Mucosa of descending colon (tissue), 3 donors: ENCODE measurements at regions not wholly inside any gene's neighbourhood (a gene's known extent, or its start where the extent isn't known, plus 50 kb on each side); places are given as distances from the start of the nearest gene placed in this dataset.

Source experiments
- ATAC-seq: fragments of 200-7000 bp; cut with Tn5 transposase; one replicate; pipeline ENCODE4 v1.9.1; 2020; ENCODE audit warnings: mild to moderate bottlenecking, moderate library complexity
- DNase-seq, 3 donors: peaks; one replicate each; pipeline ENCODE4 v3.0.0-alpha.2; 2020
- H3K36me3 ChIP-seq: fragments of 200-600 bp; one replicate; pipeline ENCODE4 v1.8.0; 2021; ENCODE audit warnings: low read depth, mild to moderate bottlenecking
- H3K4me1 ChIP-seq: fragments of 200-600 bp; one replicate; pipeline ENCODE4 v1.8.0; 2021; ENCODE audit warnings: low read depth, mild to moderate bottlenecking
- H3K4me3 ChIP-seq: fragments of 200-600 bp; one replicate; pipeline ENCODE4 v1.8.0; 2021; ENCODE audit warnings: mild to moderate bottlenecking
- H3K9me3 ChIP-seq: fragments of 200-600 bp; one replicate; pipeline ENCODE4 v1.8.0; 2021; ENCODE audit warnings: mild to moderate bottlenecking
- intact Hi-C, 2 donors: fragments of 100-400 bp; cut with DNase I in 1 of 2; cut with micrococcal nuclease in 1 of 2; formaldehyde crosslinking; loops; one replicate each; pipeline versions ENCODE4 v1.11.0 to v1.11.1; 2022; cut with DNase I, micrococcal nuclease
- TF ChIP-seq, protein P1 (sequence below): fragments of 200-600 bp; IDR thresholded peaks from one replicate; pipeline ENCODE4 v1.8.0; 2022; ENCODE audit warnings: antibody characterized with exemption, mild to moderate bottlenecking
- donor health status: DM: no; HTN: no; CAD: no; lungs with moderate emphysema.
- donor health status: DM: no; HTN: no; CAD: no.
- donor health status: DM: no; HTN: yes; CAD: no.

DNA sequence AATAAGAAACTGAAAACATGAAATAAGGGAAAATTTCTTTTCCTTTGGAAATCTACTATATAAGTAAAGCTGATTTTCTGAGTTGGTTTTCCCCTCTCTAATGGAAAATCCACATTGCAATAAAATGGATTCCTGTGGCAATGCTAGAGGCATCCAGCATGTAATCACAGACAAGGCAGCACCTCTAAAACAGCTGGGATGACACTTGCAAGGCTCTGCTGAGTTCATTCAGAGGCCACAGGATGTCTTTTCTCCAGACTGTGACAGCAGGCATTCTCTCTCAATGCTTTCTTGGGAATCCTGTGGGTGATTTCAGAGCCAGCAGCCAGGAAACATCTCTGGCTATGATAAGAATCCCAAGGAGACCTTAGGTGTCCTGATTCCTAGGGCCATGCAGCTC is 201.3 kb upstream of the BLID start:
- TF ChIP-seq, protein P1, sequence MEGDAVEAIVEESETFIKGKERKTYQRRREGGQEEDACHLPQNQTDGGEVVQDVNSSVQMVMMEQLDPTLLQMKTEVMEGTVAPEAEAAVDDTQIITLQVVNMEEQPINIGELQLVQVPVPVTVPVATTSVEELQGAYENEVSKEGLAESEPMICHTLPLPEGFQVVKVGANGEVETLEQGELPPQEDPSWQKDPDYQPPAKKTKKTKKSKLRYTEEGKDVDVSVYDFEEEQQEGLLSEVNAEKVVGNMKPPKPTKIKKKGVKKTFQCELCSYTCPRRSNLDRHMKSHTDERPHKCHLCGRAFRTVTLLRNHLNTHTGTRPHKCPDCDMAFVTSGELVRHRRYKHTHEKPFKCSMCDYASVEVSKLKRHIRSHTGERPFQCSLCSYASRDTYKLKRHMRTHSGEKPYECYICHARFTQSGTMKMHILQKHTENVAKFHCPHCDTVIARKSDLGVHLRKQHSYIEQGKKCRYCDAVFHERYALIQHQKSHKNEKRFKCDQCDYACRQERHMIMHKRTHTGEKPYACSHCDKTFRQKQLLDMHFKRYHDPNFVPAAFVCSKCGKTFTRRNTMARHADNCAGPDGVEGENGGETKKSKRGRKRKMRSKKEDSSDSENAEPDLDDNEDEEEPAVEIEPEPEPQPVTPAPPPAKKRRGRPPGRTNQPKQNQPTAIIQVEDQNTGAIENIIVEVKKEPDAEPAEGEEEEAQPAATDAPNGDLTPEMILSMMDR: no peak
- H3K36me3 ChIP-seq: no peaks in the 10 kb centered on the region
- intact Hi-C loops: no loop called here
- H3K4me3 ChIP-seq: no peak overlapping the region
- H3K4me1 ChIP-seq: no peaks in the 10 kb centered on the region
- DNase-seq (peak in 1 of 3 donors; percentile 11), ATAC-seq (no peak)
- no peaks in the 10 kb centered on the region for H3K9me3 ChIP-seq

DNA sequence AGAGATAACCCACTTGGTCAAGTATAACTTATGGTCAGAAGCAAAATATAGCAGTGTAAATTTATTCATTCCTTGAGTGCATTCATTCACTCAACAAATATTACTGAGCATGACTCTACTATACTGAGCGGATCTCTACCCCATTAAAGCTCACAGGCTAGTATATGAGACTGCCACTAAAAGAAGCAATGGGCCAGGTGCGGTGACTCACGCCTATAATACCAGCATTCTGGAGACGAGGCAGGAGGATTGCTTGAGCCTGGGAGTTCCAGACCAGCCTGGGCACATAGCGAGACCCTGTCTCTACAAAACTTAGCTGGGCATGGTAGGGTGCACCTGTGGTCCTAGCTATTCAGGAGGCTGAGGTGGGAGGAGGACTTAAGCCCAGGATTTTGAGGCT is 197.6 kb upstream of the BLID start:
- H3K4me1 ChIP-seq: no peaks in the 10 kb centered on the region
- TF ChIP-seq, protein P1: no peak
- H3K9me3 ChIP-seq: no peaks in the 10 kb centered on the region
- ATAC-seq (no peak), DNase-seq (no peak)
- H3K36me3 ChIP-seq: no peaks in the 10 kb centered on the region
- H3K4me3 ChIP-seq: no peak overlapping the region
- intact Hi-C loops: no loop called here

DNA sequence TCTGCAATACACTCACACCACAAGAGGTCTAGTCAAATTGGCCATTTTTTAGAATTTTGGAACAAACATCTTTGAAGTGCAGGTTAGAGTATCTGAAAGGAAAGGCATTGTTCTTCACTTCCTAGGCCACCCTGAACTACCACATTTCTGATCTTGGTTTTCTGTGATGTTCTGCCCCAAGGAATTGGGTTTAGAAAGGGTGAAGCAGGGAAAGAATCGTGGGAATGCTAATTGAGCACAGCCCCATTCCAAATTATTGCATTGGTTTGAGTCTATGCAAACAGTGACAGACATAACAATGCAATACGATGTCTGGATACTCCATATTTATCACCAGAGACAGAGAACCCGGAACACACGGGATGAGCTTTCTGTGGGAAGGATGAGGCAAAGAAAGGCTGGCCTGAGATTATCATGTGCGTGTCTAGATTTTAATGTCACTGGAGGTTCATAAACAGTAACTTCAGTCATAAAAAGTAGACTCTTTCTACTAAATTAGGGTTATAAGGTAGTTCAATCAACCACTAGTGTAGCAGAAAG is 195.3 kb upstream of the BLID start:
- no peak for ATAC-seq
- TF ChIP-seq, protein P1: no peak
- no peaks in the 10 kb centered on the region for H3K36me3 ChIP-seq
- no peaks in the 10 kb centered on the region for H3K9me3 ChIP-seq
- H3K4me3 ChIP-seq: no peak overlapping the region
- H3K4me1 ChIP-seq: no peaks in the 10 kb centered on the region
- intact Hi-C loops: no loop called here
- no peak for DNase-seq

DNA sequence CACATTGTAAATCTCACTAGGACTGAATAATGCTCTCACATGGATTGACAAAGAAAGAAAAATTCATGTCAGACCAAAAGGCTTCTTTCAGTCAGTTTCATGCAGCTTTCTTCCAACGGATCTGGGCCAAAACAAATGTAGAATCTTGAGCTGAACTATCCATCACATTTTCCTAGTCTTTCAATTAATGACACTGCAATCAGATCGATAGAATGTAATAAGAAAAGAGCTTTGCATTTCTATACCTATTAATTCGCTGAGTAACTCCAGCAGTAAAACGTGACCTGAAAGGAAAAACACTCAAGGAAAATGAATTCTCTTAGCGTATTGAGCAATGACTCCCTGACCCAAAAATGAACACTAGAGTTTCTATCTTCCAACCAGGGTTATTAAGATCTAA is 194.8 kb upstream of the BLID start:
- Histone ChIP-seq H3K36me3 (no peaks in the 10 kb centered on the region), H3K9me3 (no peaks in the 10 kb centered on the region), H3K4me1 (no peaks in the 10 kb centered on the region), H3K4me3 (no peak overlapping the region)
- TF ChIP-seq, protein P1: no peak
- no peak for ATAC-seq
- DNase-seq: no peak
- intact Hi-C loops: no loop called here

DNA sequence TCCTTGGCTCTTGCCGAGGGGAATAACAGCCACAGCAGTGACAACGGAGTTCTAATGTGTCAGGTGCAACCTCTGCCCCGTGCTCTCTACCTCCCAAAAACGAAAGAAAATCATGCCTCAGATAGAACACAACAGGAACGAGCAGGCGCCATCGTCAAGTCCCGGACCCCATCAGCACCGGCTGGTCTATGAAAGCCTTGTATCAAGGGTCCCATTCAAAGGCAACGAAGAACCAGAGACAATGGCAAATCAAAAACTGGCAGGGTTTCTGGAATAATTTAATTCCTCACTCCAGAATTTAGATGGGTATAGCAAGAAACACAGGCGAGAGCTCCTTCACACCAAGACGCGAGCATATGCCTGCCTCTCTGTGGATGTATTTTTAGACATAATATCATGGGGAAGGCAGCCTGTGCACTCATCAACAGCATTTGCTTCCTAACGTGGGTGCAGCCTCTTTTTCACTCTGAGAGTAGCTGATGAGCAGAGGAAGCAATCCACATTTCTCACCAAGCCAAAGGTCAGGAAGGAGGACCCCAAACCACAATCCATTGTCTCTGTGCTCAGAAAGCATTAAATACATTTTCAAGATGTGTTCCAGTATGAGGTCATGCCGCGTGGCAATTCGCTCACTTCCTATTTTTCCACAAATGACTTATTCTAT is 193.4 kb upstream of the BLID start:
- intact Hi-C loops: no loop called here
- ATAC-seq (no peak), DNase-seq (no peak)
- Histone ChIP-seq H3K9me3 (no peaks in the 10 kb centered on the region), H3K4me3 (no peak overlapping the region), H3K4me1 (no peaks in the 10 kb centered on the region), H3K36me3 (no peaks in the 10 kb centered on the region)
- TF ChIP-seq, protein P1: no peak
